ENCODE measurements at regions not wholly inside any gene's neighbourhood (a gene's known extent, or its start where the extent isn't known, plus 50 kb on each side); places are given as distances from the start of the nearest gene placed in this dataset.

GRCh38 chr12:76156726-76157125 is 72.2 kb upstream of the NAP1L1 start:
- TF ChIP-seq, protein P1, sequence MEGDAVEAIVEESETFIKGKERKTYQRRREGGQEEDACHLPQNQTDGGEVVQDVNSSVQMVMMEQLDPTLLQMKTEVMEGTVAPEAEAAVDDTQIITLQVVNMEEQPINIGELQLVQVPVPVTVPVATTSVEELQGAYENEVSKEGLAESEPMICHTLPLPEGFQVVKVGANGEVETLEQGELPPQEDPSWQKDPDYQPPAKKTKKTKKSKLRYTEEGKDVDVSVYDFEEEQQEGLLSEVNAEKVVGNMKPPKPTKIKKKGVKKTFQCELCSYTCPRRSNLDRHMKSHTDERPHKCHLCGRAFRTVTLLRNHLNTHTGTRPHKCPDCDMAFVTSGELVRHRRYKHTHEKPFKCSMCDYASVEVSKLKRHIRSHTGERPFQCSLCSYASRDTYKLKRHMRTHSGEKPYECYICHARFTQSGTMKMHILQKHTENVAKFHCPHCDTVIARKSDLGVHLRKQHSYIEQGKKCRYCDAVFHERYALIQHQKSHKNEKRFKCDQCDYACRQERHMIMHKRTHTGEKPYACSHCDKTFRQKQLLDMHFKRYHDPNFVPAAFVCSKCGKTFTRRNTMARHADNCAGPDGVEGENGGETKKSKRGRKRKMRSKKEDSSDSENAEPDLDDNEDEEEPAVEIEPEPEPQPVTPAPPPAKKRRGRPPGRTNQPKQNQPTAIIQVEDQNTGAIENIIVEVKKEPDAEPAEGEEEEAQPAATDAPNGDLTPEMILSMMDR (IDR thresholded peaks at IDR 0.05; ENCODE audit: borderline replicate concordance, control extremely low read depth, extremely low read depth, insufficient read depth, missing control alignments): no peak
- no peak for DNase-seq (ENCODE audit: low spot score)
- in situ Hi-C loops (cut with MboI; ENCODE audit: low sequenced_read_pairs, unreplicated experiment): no loop called here

DNA sequence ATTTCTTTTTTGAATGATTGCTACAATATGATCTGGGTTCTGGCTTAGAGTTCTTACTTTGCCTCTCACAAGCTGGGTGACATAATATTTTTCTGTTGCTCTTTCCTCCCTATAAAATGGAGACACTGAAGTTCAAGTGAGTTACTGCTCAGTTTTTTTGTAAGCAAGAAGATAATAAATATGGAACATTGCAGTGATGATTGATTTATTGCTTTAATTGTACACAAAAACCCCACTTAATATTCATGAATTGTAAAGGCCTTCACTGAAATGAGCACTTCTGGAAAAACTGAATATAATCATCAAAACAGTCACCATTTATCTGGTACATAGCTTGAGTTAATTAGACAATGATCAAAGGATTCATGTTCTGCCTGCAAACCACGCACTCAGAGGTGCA is 71.8 kb upstream of the NAP1L1 start:
- TF ChIP-seq, protein P1 (IDR thresholded peaks at IDR 0.05; ENCODE audit: borderline replicate concordance, control extremely low read depth, extremely low read depth, insufficient read depth, missing control alignments): no peak
- no peak for DNase-seq (ENCODE audit: low spot score)
- in situ Hi-C loops (cut with MboI; ENCODE audit: low sequenced_read_pairs, unreplicated experiment): no loop called here

DNA sequence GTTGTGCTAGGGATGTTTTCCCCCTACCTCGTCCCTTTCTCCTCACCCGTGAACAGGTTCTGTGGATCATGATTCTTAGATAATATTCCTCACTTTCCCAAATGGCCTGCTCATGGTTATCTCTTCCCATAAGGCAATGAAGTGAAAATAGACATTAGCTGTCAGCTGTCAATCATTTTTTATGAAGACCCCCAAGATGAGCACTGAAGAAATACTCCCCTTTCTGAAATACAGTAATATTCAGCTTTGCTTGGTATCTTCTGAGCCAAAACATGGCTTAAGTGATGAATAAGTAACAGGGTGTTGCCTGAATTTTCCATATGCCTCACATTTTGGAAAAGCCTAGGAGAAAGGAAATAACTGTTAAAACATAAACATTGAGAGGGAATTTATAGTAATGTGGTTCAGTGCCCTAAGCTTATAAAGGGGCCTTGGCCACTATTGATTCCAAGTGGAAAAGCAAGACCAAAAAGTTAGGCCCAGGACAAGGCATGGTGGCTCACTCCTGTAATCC is 70.7 kb upstream of the NAP1L1 start:
- in situ Hi-C loops (cut with MboI; ENCODE audit: low sequenced_read_pairs, unreplicated experiment): no loop called here
- DNase-seq (ENCODE audit: low spot score): no peak
- TF ChIP-seq, protein P1 (IDR thresholded peaks at IDR 0.05; ENCODE audit: borderline replicate concordance, control extremely low read depth, extremely low read depth, insufficient read depth, missing control alignments): no peak

DNA sequence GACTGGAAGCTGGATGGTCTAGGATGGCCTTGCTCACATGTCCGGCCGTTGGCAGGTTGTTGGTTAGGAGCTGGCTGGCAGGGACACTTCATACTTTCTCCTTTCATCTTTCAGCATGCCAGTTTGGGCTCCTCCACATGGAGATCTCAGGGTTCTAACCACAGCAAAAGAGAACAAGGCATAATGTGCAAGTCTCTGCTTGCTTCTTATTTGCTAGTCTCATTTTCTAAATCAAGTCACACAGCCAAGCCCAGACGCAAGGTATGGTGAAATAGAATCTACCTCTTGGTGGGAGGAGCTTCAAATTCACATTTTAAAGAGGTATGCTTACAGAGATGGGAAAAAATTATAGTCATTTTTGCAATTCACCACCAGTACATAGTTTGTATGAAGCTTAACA is 69.1 kb upstream of the NAP1L1 start:
- TF ChIP-seq, protein P1 (IDR thresholded peaks at IDR 0.05; ENCODE audit: borderline replicate concordance, control extremely low read depth, extremely low read depth, insufficient read depth, missing control alignments): no peak
- DNase-seq (ENCODE audit: low spot score): no peak
- in situ Hi-C loops (cut with MboI; ENCODE audit: low sequenced_read_pairs, unreplicated experiment): no loop called here

- peak; percentile 59 for DNase-seq (ENCODE audit: low spot score)
- TF ChIP-seq, protein P1 (IDR thresholded peaks at IDR 0.05; ENCODE audit: borderline replicate concordance, control extremely low read depth, extremely low read depth, insufficient read depth, missing control alignments): no peak
- in situ Hi-C loops (cut with MboI; ENCODE audit: low sequenced_read_pairs, unreplicated experiment): no loop called here
These were observed 67.8 kb upstream of the NAP1L1 start for GRCh38 chr12:76152181-76152807.

DNA sequence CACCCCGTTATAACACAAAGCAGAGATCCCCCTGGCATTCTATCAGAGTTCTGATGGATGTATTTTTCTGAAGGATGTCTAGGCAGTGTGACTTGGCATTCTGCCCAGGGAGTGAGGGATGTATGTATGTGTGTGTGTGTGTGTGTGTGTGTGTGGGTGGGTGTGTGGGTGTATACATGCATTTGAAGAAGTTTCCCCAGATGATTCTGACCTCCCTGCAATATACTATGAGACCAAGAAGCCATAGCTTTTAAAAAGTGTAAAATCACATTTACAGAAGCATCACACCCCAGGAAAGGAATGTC is 59.7 kb upstream of the NAP1L1 start:
- in situ Hi-C loops (cut with MboI; ENCODE audit: low sequenced_read_pairs, unreplicated experiment): no loop called here
- TF ChIP-seq, protein P1 (IDR thresholded peaks at IDR 0.05; ENCODE audit: borderline replicate concordance, control extremely low read depth, extremely low read depth, insufficient read depth, missing control alignments): no peak
- no peak for DNase-seq (ENCODE audit: low spot score)
